ENCODE measurements at regions not wholly inside any gene's neighbourhood (a gene's known extent, or its start where the extent isn't known, plus 50 kb on each side); places are given as distances from the start of the nearest gene placed in this dataset.

DNA sequence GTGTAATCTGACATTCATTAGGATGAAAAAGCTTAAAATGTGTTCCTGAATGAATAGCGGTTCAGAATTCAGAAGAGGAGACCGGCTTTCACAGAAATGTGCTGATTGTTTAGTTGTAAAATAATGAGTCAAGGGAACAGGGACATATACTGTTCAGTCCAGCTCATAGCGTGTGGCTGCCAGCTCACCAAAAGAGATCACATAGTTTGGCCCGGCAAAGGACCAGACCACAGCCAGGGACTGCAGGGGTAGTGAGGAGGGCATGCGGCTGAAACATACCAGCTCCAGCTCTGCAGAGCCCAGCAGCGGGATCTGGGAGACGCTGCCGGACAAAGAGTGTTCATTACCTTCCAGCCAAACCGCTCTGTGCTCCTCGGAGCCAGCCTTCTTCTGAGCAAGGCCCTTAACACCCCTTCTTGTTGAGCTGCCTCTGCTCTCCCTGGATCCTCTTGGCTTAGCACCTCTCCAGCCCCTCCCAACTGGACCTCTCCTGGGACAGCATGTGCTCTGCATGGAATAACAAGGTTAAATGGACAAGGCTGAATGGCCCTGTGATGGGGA lies 116.8 kb upstream of the CNTLN start:
- DNase-seq = no peak

DNA sequence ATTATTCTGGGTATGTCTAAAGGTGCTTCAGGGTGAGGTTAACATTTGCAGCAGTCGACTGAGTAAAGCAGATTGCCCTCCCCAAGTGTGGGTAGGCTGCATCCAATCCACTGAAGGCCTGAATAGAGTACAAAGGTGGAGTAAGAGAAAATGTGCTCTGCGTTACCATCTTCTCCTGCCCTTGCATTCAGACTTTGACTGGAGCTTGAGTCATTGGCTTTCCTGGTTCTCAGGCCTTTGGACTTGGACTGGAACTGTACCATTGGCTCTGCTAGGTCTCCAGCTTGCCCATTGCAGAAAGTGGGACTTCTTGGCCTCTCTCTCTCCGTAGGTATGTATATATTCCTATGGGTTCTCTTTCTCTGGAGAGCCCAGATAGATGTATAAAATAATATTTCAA lies 120.9 kb upstream of the CNTLN start:
- DNase-seq = no peak

DNA sequence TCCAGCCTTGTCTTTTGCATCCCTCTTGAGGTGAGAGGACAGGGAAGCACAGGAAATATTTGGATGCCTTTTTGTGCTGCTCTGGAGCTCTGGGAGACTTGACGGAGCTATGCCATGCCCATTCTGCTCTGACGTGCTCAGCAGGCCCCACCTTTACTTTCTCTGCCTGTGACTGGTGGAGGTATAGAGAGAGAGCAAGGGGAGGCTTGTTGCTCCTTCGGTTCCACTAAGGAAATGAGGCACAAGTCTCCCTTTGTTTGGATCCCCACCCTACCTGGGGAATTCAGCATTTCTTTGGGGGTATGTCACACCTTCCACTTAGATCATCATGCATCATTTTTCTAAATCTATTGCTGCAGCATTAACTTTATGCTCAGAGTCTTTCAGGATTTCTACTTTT lies 121.8 kb upstream of the CNTLN start:
- DNase-seq = no peak

DNA sequence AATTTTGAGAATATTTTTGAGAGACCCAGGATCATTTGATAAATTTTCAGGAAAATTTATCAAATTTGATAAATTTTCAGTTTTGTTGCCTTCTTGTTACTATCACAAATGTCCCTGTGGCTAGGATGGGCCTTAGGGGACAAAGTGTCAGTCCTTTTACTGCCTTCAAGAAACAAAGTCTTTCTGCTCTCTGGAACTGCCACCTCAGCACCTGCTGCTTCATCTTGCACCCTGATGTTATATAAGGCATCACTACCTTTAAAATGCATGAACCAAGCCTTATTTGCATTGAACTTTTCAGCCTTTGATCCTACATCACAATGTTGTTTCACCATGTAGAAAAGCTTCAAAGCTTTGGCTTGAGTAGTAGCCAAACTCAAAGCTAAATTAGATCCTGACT lies 123.0 kb upstream of the CNTLN start:
- DNase-seq = no peak

DNA sequence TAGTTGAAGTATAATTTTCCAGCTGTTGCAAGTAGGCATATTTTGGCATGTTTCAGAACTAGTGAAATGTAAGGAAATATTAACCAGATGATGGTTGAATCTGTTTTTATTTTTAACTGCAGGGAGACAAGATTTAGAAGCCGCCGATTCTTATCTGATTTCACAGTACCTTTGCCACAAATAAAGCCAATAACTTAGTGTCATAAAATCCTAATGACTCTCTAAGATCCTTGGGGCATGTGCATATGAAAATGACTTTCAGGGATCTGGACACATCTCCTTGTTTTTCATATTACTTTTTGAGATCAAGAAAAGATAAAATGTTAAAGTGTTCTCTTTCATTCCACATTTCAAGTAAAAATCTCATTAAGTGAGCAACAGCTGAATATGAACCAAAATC lies 125.8 kb upstream of the CNTLN start:
- DNase-seq = no peak

DNA sequence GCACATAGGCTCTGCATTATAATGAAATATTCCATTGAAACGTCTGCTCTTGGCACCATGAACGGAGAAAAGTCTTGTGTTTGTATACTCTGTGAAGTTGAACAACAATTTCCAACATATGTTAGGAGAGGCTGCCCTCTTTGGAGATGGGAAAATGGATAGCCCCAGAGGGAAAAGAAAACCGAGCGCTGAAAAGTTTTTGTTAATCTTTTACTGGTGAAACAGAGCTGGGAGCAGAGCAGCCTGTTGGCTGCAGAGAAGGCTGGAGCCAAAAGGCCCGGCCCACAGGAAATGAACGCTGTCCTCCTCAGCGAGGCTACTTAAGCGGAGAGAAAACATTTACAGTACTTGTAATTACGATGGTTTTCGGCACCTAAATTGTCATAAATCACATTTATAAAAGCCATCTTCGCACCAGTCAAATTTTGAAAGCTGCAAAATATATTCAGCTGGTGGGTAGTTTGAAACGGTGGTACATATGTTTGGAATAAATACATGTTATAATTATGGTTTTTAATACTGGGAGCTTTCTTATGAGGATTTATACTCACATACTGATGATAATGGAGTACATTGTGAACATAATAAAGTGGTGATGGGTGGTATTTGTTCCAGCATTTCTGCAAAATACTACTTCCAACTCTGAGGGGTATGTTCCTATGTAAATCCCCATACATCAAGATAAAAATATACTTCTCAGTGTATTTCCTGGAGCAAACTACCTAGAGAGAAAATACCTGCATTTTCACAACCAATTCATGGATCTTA lies 129.6 kb upstream of the CNTLN start:
- DNase-seq = no peak

DNA sequence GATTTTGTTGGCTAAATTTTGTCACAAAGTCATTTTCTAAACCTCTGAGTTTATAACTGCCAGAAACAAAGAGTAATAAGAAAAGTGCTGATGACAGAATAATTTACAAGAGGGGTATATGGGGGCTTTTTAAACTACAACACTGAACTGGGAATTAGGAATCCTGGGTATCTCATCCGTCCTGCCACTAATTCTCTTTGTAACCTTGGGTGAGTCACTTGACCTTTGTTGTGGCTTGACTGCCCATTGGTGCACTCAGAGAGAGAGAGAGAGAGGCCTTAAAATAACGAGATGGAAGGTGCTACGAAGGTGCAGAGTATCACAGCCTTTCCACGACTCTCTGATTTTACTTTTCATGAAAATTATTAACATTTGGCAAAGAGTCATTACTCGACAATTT lies 130.3 kb upstream of the CNTLN start:
- no peak for DNase-seq

DNA sequence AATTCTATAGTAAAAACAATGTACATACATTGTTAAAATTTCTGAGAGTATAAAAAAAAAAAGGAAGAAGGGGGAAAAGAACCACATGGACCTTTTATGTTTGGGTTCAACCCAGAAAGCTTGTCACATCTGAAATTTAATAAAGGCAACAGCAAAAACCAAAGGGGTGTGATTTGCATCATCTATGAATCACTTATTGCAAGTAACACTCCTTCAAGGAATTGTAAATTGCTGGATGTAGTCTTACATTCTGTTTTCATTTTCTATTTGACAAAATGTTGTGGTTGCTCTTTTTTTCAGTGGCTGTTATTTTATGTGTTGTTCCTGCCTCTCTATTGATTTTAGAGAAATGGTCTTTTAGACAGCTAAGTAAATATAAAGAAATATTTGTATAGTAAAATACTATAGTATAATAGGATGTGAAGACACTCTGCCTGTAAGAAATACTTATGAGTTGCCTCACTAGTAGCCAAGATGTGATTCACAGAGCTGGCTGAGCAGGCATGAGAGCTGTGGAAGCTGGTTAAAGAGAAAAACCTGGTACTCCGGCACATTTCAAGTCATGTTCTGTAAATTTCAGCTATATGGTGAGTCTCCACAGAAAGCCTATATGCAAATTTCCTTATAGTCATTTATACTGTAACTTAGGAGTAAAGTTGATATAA lies 131.1 kb upstream of the CNTLN start:
- no peak for DNase-seq

DNA sequence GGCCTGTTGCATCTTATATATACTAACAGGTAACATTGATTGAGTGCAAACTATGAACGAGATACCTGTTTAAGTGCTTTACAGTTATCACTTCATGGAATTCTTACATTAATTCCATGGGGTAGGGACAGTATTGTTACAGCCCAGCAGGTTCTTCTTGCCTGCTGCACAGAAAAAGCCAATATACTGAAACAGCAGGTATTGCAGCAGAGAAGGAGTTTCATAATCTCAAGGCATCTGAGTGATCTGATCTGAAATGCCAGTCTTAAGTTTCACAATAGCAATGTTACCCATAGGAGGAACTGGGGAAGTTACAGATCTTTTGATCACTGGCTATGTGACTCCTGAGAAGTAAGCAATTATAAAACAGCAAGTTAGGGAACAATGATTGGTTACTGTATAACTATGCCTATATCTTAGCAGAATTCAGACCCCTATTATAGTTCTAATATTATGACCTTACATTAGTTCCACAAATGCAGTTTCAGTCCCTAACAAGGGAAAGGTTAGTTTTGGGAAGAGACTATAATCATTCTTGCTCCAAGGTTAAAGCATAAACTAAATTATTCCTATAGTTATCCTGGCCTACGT lies 126.5 kb upstream of the BNC2 start:
- no peak for DNase-seq

DNA sequence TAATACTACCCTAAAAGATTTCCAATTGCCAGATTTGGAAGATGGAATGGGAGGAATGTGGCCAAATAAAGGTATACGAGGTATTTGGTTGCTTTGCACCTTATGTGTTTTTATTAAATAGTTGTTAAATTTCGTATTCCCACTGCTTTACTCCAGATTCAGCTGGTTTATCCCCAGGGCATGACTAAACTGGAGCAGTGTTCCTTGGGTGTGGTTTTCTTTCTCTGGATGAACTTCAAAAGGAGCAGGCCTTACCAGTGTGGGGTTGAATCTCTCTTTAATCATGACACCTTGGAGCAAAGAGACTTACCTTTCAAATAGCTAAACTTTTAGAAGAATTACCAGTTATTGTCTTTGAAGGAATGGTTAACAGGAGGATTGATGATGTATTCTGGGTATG lies 121.7 kb upstream of the BNC2 start:
- no peak for DNase-seq

DNA sequence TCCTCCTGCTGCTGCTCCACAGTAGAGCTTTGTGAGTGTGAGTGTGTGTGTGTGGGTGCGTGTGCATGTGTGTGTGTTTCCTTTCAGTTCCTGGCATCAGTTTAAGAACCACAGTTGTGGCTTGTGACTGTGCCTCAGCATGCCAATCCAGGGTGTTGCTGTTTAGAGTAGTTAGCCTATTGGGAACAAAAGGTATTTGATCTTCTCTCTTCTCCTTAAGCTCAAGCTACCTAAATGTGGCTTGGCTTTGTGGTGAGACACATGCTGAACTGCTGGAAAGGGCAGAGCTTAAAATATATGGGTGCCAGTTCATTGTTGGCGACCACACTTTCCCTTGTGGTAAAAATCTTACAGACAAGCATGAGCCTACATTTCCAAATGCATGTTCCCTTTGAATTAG lies 116.6 kb upstream of the BNC2 start:
- DNase-seq = no peak

DNA sequence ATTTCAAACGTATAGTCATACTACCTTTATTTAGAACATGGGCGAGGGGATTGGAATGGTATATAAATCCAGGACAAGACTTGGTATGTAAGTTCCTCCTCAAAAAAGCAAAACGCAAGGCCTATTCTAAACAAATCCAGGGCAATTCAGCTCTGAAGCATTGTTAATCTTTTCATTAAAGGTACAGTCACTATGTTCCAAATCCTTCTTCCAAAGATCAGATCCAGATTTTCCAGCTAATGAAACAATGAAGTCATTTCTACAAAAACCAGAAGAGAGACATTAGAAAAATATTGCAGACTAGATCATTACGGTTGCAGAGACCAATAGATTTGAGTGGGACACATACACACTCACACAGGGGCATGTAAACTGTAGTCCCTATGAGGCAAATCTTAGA lies 116.1 kb upstream of the BNC2 start:
- DNase-seq = no peak

DNA sequence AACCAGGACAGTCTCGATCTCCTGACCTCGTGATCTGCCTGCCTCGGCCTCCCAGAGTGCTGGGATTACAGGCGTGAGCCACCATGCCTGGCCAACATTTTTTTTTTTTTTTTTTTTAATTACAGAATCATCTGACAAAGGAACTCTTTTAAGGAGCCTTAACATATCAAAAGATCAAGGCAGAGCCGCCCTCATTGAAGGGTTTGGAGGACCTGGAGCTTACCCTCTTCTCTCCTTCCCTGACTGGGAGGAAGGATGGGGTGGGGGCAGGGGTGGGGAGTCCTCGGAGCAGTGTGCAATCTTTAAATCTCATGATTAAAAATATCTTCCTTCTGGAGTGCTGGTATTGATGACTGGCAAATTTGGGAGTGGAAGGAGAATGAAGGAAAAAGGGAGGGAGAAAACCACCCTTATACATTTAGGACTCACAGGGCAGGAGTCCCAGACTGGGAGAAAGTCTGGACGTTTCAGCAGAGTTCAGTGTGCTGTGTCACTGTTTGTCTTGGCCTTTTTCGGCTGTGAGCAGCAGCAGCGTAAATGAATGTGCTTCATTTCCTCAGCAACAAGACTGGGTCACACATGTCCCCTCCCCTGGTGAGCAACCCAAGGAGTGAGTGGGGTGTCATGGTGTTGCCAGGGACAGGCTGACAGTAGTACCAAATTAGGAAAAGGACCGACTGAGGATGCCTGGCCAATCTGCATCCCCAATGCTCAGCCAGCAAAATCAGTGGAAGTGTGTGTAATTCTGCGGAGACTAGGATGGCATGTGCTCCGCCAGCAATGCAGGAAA lies 115.3 kb upstream of the BNC2 start:
- DNase-seq = no peak

DNA sequence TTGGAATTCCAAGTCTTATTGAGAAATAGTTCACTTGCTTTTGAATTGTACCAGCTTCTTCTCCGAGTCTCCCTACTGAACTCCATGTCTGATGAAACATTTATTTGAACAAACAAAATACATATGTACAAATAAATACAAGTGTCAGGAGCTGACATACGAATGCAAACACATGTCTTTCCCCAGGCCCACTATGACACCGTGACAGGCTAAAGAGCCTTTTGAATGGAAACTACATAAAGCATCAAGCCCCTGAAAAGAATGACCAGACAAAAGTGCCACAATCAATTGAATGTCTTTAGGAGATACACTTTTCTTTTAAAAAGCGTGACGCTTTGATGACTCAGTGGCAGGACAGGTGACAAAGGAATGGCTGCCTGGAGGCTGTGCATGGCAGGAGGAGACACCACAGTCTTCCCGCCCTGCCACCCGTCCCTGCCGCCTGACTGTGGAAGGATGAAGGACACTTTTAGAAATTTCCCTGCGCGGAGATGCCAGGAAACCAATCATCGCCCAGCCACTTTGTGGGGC lies 112.4 kb upstream of the BNC2 start:
- no peak for DNase-seq

DNA sequence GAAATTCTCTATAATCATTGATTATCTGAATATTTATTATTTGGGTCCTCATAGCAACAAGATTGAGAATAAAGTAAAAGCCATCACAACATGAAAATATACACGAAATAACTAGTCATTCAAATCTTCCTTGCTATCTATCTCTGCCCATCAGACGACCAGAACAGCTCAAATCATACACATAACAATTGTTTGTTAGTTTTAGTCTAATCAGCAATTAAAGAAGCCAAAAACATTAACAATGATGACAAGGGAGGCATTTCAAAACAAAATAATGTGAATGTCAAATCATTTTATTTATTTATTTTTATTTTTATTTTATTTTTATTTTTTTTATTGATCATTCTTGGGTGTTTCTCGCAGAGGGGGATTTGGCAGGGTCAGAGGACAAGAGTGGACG lies 106.0 kb upstream of the BNC2 start:
- DNase-seq = no peak

DNA sequence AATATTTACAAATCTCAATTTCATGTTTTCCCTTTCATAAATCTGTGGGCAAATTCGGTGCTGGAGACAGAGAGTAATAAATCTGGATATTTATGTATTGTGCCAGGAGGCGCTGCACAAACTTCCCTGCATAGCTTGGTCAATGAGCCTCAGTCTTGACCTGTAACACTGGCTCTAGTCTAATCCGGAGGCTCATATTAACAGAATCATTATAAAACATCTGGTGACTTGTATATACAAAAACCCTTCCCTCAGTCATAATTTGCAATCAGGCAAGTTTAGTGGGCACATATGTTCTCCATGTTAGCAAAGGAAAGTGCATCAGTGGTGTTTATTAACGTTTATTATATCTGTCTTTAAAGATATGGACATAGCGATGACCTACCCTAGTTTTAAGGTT lies 104.0 kb upstream of the BNC2 start:
- DNase-seq = no peak

DNA sequence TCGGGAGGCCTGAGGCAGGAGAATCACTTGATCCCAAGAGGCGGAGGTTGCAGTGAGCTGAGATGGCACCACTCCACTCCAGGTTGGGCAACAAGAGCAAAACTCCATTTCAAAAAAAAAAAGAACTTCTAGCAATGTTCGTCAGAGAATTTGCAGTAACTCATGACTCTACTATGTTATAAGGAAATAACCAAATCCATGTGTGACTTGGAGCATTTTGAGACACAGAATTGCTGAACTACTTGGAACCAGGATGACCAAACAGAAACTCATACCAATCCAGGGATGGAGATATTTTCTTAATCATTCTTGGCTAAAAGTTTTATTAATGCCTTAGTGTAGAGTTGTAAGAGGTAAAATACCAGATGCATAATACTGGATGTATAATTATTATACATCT lies 99.9 kb upstream of the BNC2 start:
- DNase-seq = no peak

DNA sequence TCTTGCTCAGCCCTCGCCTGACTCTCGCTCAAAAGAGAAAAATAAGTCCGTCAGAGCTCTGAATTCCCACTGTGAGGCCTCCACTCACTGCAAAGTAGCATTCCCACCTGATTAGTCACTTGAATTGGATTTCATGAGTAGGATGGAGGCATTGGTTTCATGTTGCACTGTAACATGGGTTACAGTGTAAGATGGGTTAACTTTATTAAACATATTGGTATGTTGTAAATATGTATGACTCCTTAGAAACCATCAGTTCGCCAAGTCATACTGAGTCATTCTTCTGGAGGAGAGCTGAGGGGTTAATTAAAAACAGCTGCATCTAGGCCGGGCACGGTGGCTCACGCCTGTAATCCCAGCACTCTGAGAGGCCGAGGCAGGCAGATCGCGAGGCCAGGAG lies 93.8 kb upstream of the BNC2 start:
- no peak for DNase-seq

DNA sequence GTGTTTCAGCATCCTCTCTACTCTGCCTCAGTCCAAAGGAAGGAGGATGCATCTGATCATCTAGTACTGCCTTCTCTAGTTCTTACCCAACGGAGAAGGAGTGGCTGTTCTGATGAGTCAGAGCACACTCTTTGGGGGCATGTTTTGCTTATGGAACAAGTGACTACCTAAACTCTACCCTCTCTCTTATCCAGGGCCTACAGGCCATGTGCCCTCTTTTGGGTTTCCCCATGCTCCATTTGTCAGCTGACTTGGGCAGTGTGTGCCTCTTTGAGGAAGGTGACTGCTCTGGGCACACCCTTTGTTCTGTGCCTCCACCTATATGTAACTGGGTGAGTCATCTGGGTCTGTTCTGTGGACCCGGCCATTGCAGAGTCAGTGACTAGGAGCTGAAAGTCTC lies 89.6 kb upstream of the BNC2 start:
- no peak for DNase-seq

DNA sequence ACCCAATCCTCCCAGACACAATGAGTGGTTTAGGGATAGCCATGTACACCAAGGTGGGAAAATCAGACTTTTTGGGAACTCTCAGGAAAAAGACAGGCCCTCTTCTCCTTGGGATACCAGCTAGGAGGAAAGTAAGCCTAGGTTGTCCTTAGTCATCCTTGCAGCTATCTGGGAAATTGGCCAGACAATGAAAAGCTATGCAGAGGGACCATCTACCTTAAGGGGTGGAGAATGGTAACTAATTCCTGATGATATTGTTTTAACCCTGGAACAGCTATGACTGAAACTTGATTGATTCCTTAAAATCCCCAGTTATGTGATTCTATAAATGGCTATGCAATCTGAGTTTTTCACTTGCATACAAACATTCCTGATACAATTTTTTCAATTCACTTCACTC lies 88.9 kb upstream of the BNC2 start:
- DNase-seq = no peak

DNA sequence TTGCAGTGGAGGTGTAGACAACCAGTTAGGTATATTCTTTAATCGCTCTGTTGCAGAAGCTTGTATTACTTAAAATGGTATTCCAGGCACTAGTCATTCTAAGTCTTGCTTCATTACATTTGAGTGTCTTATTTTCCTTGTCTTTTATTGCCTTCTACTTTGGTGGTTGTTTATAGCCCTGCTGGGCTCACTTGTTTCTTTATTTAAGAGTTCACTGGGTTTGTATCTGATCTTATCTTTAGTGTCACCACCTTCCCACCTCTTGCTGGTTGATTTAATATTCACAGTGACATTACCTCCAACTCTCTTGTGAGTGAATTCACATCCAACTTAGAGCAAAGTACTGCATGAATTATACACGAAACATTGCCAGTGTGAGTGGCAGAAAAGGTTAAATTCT lies 83.6 kb upstream of the BNC2 start:
- DNase-seq = no peak

DNA sequence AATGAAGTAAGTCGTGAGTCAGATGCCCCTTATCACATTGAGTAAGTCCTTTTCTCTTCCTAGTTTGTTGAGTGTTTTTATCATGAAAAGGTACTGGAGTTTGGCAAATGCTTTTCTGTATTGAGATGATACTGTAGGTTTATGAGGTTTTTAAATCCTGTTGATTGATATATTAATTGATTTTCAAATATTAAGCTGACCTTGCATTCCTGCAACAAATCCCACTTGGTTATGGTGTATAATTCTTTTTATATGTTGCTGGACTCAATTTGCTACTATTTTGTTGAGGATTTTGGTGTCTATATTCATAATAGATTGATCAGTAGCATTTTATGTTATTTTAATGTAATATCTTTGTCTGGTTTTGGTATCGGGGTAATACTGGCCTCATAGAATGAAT lies 81.0 kb upstream of the BNC2 start:
- DNase-seq = no peak

DNA sequence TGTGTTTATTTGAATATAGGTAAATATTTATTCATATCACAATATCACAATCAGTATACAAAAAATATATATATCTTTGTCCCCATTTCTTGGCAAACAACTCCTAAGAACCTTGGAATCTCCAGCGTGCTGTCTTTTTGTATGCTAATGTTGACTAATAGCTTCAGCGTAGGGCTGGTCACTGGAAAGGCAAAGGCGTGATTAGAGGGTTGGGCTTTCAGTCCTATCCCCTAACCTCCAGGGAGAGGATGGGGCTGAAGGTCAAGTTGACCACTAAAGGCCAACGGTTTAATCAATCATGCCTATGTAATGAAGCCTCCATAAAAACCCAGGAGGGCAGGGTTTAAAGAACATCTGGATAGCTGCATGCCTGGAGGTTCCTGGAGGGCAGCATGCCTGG lies 79.6 kb upstream of the BNC2 start:
- no peak for DNase-seq

Data from hematopoietic multipotent progenitor cell treated with erythropoietin and hydrocortisone succinate and interleukin-3 and kit ligand, for 6 days (in vitro differentiated cells).